GM12865 (cell line): ENCODE measurements at regions not wholly inside any gene's neighbourhood (a gene's known extent, or its start where the extent isn't known, plus 50 kb on each side); places are given as distances from the start of the nearest gene placed in this dataset.

Experiments used
- DNase-seq: peaks from one replicate; pipeline ENCODE4 v3.0.0; 2010; ENCODE audit warnings: low read depth
- H3K4me3 ChIP-seq: 2 replicates; pipeline ENCODE4 v1.5.1; 2011; ENCODE audit warnings: mild to moderate bottlenecking, low read depth, low read length, control low read depth
- TF ChIP-seq, protein P1 (sequence below): IDR thresholded peaks from 2 replicates; pipeline ENCODE4 v1.5.1; 2011; ENCODE audit warnings: low read length, control low read depth, low read depth, inconsistent platforms; ENCODE audit not compliant: insufficient read depth; ENCODE audit errors: missing control alignments

DNA sequence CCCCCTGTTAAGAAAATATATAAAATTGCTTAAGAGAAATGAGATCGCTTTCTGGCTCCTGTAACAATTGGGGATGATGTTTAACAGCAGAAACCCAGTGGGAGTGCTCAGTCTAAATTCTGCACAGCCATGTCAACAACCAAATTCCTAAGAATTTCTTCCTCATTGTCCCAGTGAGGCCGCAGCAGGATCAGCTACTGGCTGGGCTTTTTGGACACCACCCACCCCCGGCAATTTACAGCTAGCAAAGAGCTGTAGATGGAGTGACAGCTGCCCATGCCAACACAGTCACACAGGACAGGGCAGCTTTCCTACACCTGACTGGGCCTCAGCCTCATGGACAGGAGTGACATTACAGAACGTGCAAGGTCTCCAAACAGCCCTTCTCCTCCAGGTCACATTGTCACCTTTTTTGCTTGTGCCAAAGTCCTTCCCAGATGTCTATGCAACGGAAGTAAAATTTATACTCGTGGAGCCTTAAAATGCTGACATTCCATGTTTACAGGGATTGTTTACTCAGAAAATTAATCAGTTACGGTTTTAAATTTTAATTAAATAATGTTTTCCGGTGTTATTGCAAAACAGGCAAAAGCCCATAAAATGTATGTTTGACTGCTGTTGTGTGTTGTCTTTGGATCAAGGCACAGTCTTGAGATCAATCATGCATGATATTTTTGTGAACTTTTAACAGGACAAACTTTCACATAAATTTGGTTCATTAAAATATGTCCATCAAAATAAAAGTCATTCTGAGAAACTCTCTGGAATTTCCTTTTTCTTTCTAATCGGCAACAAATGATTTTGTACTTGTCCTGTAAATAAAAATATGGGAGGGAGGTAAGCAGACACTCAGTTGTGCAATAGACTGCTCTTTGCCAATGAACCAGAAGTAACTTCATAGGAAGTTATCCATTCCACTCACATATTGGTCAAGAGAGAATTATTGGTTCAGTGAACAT lies 943.2 kb downstream of the MCTP2 start:
- DNase-seq, result no peak
- TF ChIP-seq, protein P1, sequence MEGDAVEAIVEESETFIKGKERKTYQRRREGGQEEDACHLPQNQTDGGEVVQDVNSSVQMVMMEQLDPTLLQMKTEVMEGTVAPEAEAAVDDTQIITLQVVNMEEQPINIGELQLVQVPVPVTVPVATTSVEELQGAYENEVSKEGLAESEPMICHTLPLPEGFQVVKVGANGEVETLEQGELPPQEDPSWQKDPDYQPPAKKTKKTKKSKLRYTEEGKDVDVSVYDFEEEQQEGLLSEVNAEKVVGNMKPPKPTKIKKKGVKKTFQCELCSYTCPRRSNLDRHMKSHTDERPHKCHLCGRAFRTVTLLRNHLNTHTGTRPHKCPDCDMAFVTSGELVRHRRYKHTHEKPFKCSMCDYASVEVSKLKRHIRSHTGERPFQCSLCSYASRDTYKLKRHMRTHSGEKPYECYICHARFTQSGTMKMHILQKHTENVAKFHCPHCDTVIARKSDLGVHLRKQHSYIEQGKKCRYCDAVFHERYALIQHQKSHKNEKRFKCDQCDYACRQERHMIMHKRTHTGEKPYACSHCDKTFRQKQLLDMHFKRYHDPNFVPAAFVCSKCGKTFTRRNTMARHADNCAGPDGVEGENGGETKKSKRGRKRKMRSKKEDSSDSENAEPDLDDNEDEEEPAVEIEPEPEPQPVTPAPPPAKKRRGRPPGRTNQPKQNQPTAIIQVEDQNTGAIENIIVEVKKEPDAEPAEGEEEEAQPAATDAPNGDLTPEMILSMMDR, result no peak
- no peak overlapping the region for H3K4me3 ChIP-seq

DNA sequence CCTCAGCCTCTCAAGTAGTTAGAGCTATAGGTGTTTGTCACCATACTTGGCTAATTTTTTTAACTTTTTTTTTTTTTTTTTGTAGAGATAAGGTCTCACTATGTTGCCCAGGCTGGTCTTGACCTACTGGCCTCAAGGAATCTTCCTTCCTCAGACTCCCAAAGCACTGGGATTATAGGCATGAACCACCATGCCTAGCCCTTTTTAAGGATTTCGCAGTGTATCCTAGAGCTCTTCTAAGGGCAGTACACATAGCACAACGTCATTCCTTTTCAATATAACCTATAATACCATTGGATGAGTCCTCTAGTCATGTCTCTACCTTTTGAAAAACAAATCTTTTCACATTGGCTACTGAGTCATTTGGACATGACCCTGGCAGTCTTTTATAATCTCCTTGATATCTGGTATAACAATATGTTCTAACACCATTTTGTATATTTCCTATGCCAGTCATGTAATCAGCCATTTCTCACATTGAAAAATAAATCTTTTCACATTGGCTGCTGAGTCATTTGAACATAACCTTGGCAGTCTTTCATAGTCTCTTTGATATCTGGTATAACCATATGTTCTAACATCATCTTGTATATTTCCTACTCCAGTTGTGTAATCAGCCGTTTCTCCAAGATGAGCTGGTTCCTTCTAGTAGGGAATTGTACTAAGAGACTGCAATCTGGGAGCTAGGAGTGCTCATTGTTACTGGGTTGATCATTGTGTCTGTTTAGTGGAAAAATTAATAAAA lies 944.7 kb downstream of the MCTP2 start:
- DNase-seq, result no peak
- TF ChIP-seq, protein P1, result no peak
- no peak overlapping the region for H3K4me3 ChIP-seq

DNA sequence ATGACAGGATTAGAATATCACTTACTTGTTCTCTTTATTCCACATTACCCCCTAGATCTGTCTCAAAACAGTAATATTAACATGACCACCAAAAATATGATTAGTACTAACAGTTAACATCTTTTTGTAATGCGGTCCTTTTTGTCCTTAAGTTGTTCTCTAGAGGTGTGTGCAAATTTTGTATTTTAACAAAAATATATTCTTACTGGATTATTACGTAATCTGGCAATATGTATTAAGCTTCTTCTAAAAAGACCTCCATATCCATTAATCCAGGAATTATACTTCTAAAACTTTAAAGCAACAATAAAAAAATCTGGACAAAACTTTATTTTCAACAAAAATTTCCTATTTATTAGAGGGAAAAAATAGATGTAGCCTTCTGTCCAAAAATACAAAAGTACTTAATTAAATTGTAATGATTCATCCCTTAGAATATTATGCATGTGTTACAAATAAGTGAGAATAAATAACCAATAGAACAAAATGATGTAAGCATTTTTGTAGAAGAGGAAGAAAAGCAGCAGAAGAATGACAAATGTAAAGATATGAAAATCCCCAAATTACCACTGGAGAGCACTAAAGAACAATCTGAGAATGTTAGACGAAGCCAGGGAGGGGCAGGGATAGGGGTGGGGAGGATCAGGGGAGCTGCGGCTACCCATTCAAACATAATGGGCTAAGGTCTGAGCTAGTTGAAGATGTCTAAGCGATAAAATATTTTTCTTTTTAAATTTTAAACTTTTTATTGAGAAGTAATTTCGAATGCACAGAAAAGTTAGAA lies 945.6 kb downstream of the MCTP2 start:
- no peak overlapping the region for H3K4me3 ChIP-seq
- TF ChIP-seq, protein P1, result no peak
- no peak for DNase-seq

DNA sequence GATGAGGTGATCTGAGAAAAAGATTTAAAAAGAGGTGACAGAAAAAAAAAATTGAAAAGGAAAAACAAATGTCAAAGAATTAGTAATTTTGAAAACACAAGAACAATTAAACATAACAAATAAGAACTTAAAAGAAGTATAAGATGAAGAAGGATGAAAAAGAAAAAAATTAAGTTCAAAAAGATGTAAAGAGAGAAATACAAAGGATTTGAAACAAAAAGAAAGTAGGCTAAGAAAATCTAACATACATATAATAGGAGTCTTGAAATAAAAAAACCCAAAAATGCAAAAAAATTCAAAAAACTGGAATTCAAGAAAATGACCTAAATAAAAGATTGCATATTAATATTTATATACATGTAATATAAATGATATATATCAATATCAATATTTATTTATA lies 949.2 kb downstream of the MCTP2 start:
- TF ChIP-seq, protein P1, result no peak
- no peak overlapping the region for H3K4me3 ChIP-seq
- no peak for DNase-seq

DNA sequence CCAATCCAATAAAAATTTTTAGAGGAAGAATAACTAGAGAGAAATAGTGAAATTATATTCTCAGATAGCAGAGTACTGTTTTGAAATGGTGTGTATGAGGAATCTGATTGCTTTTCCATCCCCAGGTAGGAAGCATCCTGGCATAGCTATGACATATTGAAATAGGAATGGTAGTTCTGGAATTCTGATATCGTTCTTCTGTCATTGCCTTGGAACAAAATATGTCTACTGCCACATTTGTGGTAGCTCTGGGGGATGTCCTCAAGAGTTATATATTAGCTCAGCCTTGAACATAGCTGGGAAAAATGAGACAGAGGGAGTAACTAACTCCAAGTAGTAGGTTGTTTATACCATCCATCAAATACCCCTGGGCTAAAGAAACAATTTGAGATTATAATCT lies 950.7 kb downstream of the MCTP2 start:
- TF ChIP-seq, protein P1, result no peak
- H3K4me3 ChIP-seq, result no peak overlapping the region
- DNase-seq, result no peak

DNA sequence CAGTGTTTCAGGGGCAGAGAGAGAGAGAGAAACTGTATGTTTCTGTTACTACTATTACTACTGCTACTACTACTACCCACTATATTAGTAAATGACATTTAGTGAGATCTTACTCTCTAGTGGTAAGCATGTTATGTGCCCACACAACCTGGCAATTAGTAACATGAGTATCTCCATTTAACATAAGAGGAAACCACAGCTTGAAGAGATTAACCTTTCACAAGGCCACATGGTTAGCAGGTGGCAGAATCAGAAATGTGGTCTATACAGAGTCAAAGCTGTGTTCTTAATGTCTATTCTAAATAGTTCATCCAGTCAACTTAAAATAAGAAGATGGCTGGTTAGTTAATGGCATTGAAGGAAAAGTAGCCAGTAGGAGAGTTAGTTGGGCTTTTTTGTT lies 961.6 kb downstream of the MCTP2 start:
- TF ChIP-seq, protein P1, result no peak
- H3K4me3 ChIP-seq, result no peak overlapping the region
- no peak for DNase-seq
